ENCODE measurements at regions not wholly inside any gene's neighbourhood (a gene's known extent, or its start where the extent isn't known, plus 50 kb on each side); places are given as distances from the start of the nearest gene placed in this dataset.
A peak's percentile ranks its signal among the peaks of the same experiment; 100 is the strongest.

- no peak for DNase-seq (ENCODE audit: low spot score)
These were observed 53.4 kb upstream of the NAV3 start for GRCh38 chr12:77777274-77777673.

GRCh38 chr12:77774761-77775160, 55.9 kb upstream of the NAV3 start:
- no peak for DNase-seq (ENCODE audit: low spot score)

GRCh38 chr12:77772676-77773298, 57.9 kb upstream of the NAV3 start:
- DNase-seq (ENCODE audit: low spot score): no peak

GRCh38 chr12:77768558-77768957, 62.1 kb upstream of the NAV3 start:
- no peak for DNase-seq (ENCODE audit: low spot score)

DNA sequence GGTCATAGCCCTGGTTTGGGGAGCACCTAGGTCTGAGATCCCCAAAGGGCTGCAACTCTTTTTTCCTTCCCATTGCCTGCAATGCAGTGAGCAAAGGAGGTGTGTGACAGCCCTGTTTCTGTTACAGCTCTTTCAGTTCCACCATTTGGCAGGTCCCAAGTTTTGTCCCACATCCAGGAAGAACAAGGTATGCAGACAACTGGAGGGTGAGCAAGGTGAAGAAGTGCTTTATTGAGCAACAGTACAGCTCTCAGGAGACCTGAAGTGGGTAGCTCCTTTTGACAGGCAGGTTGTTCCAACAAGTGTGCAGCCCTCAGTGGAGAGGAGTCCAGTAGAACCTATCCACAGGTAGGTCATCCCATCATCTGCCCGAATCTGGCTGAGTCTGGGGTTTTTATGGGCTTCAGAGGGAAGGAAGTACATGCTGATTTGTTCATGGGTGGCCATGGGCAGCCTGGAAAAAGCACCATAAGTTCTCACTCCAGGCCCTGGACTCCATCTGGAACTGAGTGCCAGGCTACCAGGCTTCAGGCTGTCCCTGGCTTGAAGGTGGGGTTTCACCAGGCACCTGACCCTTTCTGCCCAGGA, 62.8 kb upstream of the NAV3 start:
- no peak for DNase-seq (ENCODE audit: low spot score)

GRCh38 chr12:77767335-77767734, 63.4 kb upstream of the NAV3 start:
- DNase-seq (ENCODE audit: low spot score): no peak

GRCh38 chr12:77766224-77766623, 64.5 kb upstream of the NAV3 start:
- peak; percentile 4 for DNase-seq (ENCODE audit: low spot score)

DNA sequence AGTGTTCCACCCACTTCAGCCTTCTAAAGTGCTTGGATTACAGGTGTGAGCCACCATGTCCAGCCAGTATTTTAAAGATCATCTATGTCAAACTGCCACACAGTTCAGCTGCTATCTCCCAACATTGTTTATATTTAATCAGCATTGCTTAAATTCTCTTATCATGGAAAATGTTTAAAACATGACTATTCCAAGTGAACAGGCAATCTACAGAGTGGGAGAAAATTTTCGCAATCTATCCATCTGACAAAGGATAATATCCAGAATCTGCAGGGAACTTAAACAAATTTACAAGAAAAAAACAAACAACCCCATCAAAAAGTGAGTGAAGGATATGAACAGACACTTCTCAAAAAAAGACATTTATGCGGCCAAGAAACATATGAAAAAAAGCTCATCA, 69.4 kb upstream of the NAV3 start:
- DNase-seq (ENCODE audit: low spot score): no peak

DNA sequence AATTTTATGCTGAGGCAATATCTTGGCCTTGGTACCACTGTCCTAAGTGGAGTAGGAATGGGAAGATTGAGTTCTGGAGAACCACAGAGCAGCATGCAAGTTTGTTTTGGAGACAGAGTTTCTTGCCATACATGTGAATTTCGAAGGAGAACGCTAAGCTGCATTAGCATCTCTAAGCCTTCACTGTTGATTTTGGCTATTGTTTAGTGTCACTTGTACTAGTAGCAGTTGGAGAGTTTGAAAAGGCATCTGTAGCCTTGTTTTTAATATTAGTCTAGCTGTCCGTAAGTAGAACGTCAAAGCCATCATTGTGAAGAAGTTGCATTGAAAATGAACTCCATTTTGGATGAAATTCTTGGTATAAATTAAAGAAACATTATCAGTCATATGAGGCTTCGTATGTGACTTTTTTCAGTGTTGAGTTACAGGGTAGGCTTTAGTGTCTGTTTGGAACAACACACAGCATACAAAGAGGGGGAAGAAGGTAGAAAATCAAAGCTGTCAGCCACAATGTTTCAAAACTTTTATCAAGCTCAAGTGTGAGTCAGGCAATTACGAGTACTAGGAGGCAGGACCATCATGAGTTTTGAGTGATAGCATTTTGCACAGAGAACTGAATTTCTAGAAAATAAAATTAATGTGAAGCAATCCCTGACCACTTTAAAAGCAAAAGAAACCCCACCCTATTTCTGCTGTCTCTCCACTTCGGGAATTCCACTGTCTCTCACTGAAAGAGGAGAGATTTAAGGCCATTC, 70.2 kb upstream of the NAV3 start:
- no peak for DNase-seq (ENCODE audit: low spot score)

DNA sequence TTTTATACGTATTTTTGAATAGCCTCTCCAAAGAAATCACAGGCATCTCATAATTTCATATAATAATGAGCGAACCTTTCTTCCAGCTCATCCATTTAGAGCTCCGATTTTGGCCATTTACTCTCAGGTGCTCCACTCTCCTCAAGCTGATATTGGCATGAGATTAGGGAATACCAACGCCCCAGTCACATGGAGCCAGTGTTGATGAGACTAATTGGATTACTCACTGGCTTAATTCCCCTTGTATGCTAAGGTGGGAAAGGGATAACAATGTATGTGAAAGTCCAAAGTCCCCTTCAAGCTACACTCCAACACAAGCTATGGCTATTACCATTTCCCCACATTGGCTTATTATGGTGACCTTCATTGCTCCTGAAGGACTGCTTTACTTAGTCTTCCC, 76.6 kb upstream of the NAV3 start:
- no peak for DNase-seq (ENCODE audit: low spot score)

DNA sequence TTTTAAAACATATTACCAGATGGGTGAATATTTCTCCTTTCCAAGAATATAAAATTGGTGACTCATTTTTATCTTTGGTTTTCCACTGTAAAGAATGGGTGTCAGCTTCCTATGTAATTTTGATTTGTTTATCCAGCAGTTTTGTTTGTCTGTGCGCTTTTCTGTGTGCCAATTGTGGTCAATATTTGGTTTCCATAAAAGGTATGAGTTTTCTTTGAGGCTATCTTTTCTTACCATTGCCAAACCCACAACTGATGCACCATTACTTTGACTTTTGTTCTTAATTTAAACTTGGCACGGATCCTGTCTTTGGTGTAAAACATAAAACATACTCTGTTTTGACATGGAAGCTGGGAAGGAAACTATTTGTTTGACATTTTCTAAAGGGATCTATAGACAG, 78.8 kb upstream of the NAV3 start:
- DNase-seq (ENCODE audit: low spot score): no peak

- DNase-seq (ENCODE audit: low spot score): no peak
These were observed 84.6 kb upstream of the NAV3 start for GRCh38 chr12:77746096-77746495.

DNA sequence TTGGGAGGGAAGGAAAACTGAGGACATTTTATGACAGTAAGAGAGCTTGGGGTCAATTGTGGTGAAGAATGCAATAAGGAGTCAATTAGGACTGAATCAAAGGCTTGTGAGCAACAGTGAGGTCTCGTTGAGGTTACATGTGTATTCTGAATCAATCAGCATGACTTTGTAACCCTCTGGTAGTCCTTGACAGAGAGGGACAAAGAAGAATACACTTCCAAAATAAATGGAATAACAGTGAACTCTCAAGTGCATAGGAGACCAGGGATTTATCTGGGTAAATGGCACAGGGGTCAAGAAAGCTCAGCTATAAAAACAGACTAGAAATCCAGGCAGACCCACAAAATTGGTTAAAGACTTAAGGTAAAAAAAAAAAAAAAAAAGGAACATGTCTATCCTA, 85.1 kb upstream of the NAV3 start:
- DNase-seq (ENCODE audit: low spot score): no peak

GRCh38 chr12:77742631-77743030, 88.1 kb upstream of the NAV3 start:
- DNase-seq (ENCODE audit: low spot score): no peak

GRCh38 chr12:77741974-77742517, 88.6 kb upstream of the NAV3 start:
- DNase-seq (ENCODE audit: low spot score): no peak

- DNase-seq (ENCODE audit: low spot score): no peak
These were observed 94.3 kb upstream of the NAV3 start for GRCh38 chr12:77736219-77736965.

- no peak for DNase-seq (ENCODE audit: low spot score)
These were observed 96.3 kb upstream of the NAV3 start for GRCh38 chr12:77734214-77734883.

GRCh38 chr12:77728018-77728417, 102.7 kb upstream of the NAV3 start:
- no peak for DNase-seq (ENCODE audit: low spot score)

DNA sequence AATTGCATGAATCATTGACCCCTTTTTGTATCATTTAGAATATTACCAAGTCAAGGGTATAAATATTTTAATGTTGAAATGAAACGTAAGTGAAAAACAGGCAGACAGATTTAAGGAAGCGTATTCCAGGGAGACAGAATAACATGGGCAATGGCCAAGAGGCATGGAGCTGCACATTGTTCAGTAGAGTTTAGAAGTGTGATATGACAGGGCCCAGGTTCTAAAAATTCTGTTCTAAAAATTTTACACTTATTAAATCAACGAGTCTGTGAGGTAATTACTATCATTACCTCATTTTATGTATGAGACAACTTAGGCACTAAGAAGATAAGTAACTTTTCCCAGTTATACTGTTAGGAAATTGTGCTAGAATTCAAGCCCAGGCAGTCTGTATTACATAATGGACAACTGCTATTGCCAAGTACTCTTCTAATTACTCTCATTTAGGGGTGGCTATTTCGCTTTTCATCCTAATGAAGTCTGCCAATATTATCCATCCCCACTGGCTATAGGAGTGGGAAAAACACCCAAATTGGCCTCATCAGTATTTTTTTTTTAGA, 103.2 kb upstream of the NAV3 start:
- DNase-seq (ENCODE audit: low spot score): no peak

DNA sequence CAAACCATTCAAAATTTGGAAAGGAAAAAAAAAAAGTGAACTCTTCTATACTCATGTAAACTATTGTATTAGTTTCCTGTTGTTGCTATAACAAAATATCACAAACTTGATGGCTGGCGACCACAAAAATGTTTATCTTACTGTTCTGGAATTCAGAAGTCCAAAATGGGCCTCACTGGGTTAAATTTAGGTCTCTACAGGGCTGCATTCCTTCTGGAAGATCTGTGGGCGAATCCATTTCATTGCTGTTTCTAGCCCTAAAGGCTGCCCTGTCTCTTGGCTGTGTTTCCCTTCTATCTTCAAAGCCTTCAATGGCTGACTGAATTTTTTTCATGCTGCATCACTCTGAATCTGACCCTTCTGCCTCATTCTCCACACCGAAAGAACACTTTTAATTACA, 105.1 kb upstream of the NAV3 start:
- no peak for DNase-seq (ENCODE audit: low spot score)

GRCh38 chr12:77724367-77724957, 106.2 kb upstream of the NAV3 start:
- DNase-seq (ENCODE audit: low spot score): peak; percentile 31

All from globus pallidus (tissue), 1 donor.